SU-DHL-6 (cell line): ENCODE measurements at regions not wholly inside any gene's neighbourhood (a gene's known extent, or its start where the extent isn't known, plus 50 kb on each side); places are given as distances from the start of the nearest gene placed in this dataset.

Source experiments
- H2AFZ ChIP-seq: fragments of 200-600 bp; sonication (generic); 2 replicates; pipeline ENCODE4 v1.6.1; 2014; ENCODE audit warnings: low read depth, mild to moderate bottlenecking, moderate library complexity, mixed read lengths, antibody characterized with exemption, low read length; ENCODE audit not compliant: severe bottlenecking
- H3F3A ChIP-seq: fragments of 200-600 bp; shearing (Covaris generic); 2 replicates; pipeline ENCODE4 v1.6.0; 2016; ENCODE audit warnings: antibody characterized with exemption, mild to moderate bottlenecking; ENCODE audit not compliant: insufficient read depth
- H3K27ac ChIP-seq: fragments of 200-600 bp; sonication (generic); 2 replicates; pipeline ENCODE4 v1.5.1; 2016; ENCODE audit warnings: low read depth, mild to moderate bottlenecking, low read length, moderate library complexity, mixed read lengths
- H3K27me3 ChIP-seq: fragments of 200-600 bp; sonication (generic), shearing (Covaris generic); 2 replicates; pipeline ENCODE4 v1.6.0; 2014; ENCODE audit warnings: mild to moderate bottlenecking, low read length
- H3K36me3 ChIP-seq: fragments of 200-600 bp; sonication (generic); 2 replicates; pipeline ENCODE4 v1.6.1; 2014; ENCODE audit warnings: mild to moderate bottlenecking, low read length, mixed read lengths
- H3K4me2 ChIP-seq: fragments of 300-600, 200-600 bp; shearing (Covaris generic), sonication (generic); 2 replicates; pipeline ENCODE4 v1.6.0; 2014; ENCODE audit warnings: low read length, low read depth, mild to moderate bottlenecking; ENCODE audit not compliant: poor library complexity, severe bottlenecking
- H3K4me3 ChIP-seq: fragments of 200-600 bp; sonication (generic); 2 replicates; pipeline ENCODE4 v1.5.1; 2014; ENCODE audit warnings: antibody characterized with exemption, low read length, mild to moderate bottlenecking, mixed read lengths; ENCODE audit not compliant: insufficient read depth, poor library complexity, severe bottlenecking
- H3K79me2 ChIP-seq: fragments of 200-600 bp; sonication (generic); 2 replicates; pipeline ENCODE4 v1.6.1; 2014; ENCODE audit warnings: mild to moderate bottlenecking, low read length, moderate library complexity; ENCODE audit not compliant: insufficient read depth
- H3K9ac ChIP-seq: fragments of 200-600 bp; sonication (generic); 2 replicates; pipeline ENCODE4 v1.7.0; 2014; ENCODE audit warnings: mild to moderate bottlenecking, low read length
- H3K9me2 ChIP-seq: fragments of 200-600 bp; sonication (generic); replicated peaks from 2 replicates; pipeline ENCODE4 v1.6.1; 2014; ENCODE audit warnings: low read length; ENCODE audit not compliant: insufficient read depth
- H3K9me3 ChIP-seq: fragments of 200-600 bp; sonication (generic); 2 replicates; pipeline ENCODE4 v1.6.1; 2014; ENCODE audit warnings: low read length, mixed read lengths; ENCODE audit not compliant: insufficient read depth
- H4K20me1 ChIP-seq: fragments of 200-600 bp; sonication (generic); 2 replicates; pipeline ENCODE4 v1.6.1; 2014; ENCODE audit warnings: low read depth, mild to moderate bottlenecking, antibody characterized with exemption, low read length, moderate library complexity, mixed read lengths
- CTCF ChIP-seq: fragments of 200-600 bp; sonication (generic); IDR thresholded peaks from one replicate; pipeline ENCODE4 v1.5.1; 2017; ENCODE audit warnings: antibody characterized with exemption, mild to moderate bottlenecking, low read length, moderate library complexity; ENCODE audit not compliant: insufficient read depth, poor library complexity, severe bottlenecking
- EZH2phosphoT487 ChIP-seq: fragments of 200-600 bp; sonication (generic), shearing (Covaris generic); conservative IDR thresholded peaks from 2 replicates; pipeline ENCODE4 v1.6.1; 2018; ENCODE audit warnings: mild to moderate bottlenecking, antibody characterized with exemption, low read length, moderate library complexity, mixed read lengths

- H3K9ac ChIP-seq: no peak overlapping the region
- no peak overlapping the region for H3K27ac ChIP-seq
- no peak overlapping the region for H2AFZ ChIP-seq
- no peak overlapping the region for H3K4me3 ChIP-seq
- no peaks in the 10 kb centered on the region for H3K27me3 ChIP-seq
- no peaks in the 10 kb centered on the region for H3K9me3 ChIP-seq
- no peak for TF ChIP-seq EZH2phosphoT487
- no peak for TF ChIP-seq CTCF
- no peaks in the 10 kb centered on the region for H4K20me1 ChIP-seq
- H3K4me2 ChIP-seq: no peak overlapping the region
- H3K79me2 ChIP-seq: no peaks in the 10 kb centered on the region
- H3K36me3 ChIP-seq: no peaks in the 10 kb centered on the region
- no peaks in the 10 kb centered on the region for H3K9me2 ChIP-seq
- no peaks in the 10 kb centered on the region for H3F3A ChIP-seq
These were observed 51.8 kb upstream of the MPDZ start for GRCh38 chr9:13331320-13331719.

GRCh38 chr9:13330396-13331004 is 51.0 kb upstream of the MPDZ start:
- Histone ChIP-seq H3K4me3 (no peak overlapping the region), H3F3A (no peaks in the 10 kb centered on the region), H2AFZ (no peak overlapping the region), H3K9me3 (no peaks in the 10 kb centered on the region), H3K9ac (no peak overlapping the region), H3K4me2 (no peak overlapping the region), H3K27me3 (no peaks in the 10 kb centered on the region), H3K36me3 (no peaks in the 10 kb centered on the region), H3K79me2 (no peaks in the 10 kb centered on the region), H4K20me1 (no peaks in the 10 kb centered on the region), H3K9me2 (no peaks in the 10 kb centered on the region), H3K27ac (no peak overlapping the region)
- TF ChIP-seq CTCF: no peak
- TF ChIP-seq EZH2phosphoT487: no peak
